GM12864 (cell line): ENCODE measurements at regions not wholly inside any gene's neighbourhood (a gene's known extent, or its start where the extent isn't known, plus 50 kb on each side); places are given as distances from the start of the nearest gene placed in this dataset.
A peak's percentile ranks its signal among the peaks of the same experiment; 100 is the strongest.

Experiments used
- DNase-seq: peaks from one replicate; pipeline ENCODE4 v3.0.0-alpha.2; 2011; ENCODE audit warnings: low read depth
- H3K4me3 ChIP-seq: 2 replicates; pipeline ENCODE4 v1.5.1; 2011; ENCODE audit warnings: mild to moderate bottlenecking, low read depth, low read length, control low read depth
- CTCF ChIP-seq: IDR thresholded peaks from 2 replicates; pipeline ENCODE4 v1.5.1; 2011; ENCODE audit warnings: low read depth, mild to moderate bottlenecking, moderate library complexity, low read length, control low read depth, inconsistent platforms; ENCODE audit errors: missing control alignments

GRCh38 chr5:41641621-41642020 is 131.2 kb upstream of the PLCXD3 start:
- no peak for TF ChIP-seq CTCF

GRCh38 chr5:41638685-41639084 is 128.3 kb upstream of the PLCXD3 start:
- no peak for DNase-seq
- no peak overlapping the region for H3K4me3 ChIP-seq
- no peak for TF ChIP-seq CTCF

More at GRCh38 chr5:41641621-41642020, 131.2 kb upstream of the PLCXD3 start:
- DNase-seq, result no peak
- no peak overlapping the region for H3K4me3 ChIP-seq

- DNase-seq, result no peak
- peak; percentile 16 for TF ChIP-seq CTCF
- no peak overlapping the region for H3K4me3 ChIP-seq
These were observed 127.5 kb upstream of the PLCXD3 start for GRCh38 chr5:41637869-41638268.

GRCh38 chr5:41637424-41637823 is 127.0 kb upstream of the PLCXD3 start:
- no peak for TF ChIP-seq CTCF
- H3K4me3 ChIP-seq, result no peak overlapping the region
- DNase-seq, result no peak

GRCh38 chr5:41636605-41637004 is 126.2 kb upstream of the PLCXD3 start:
- DNase-seq, result no peak
- H3K4me3 ChIP-seq, result no peak overlapping the region
- peak; percentile 40 for TF ChIP-seq CTCF

GRCh38 chr5:41629897-41630296 is 119.5 kb upstream of the PLCXD3 start:
- DNase-seq, result no peak
- no peak for TF ChIP-seq CTCF
- H3K4me3 ChIP-seq, result no peak overlapping the region

GRCh38 chr5:41625571-41625970 is 115.2 kb upstream of the PLCXD3 start:
- no peak overlapping the region for H3K4me3 ChIP-seq
- no peak for DNase-seq
- TF ChIP-seq CTCF, result no peak
